ENCODE measurements at regions not wholly inside any gene's neighbourhood (a gene's known extent, or its start where the extent isn't known, plus 50 kb on each side); places are given as distances from the start of the nearest gene placed in this dataset.

- no peak for DNase-seq (ENCODE audit: low spot score)
These were observed 392.9 kb downstream of the IPMK start for GRCh38 chr10:57874810-57875209.

GRCh38 chr10:57867241-57867640 is 400.5 kb downstream of the IPMK start:
- DNase-seq (ENCODE audit: low spot score): no peak

- no peak for DNase-seq (ENCODE audit: low spot score)
These were observed 402.7 kb downstream of the IPMK start for GRCh38 chr10:57864765-57865680.

GRCh38 chr10:57849691-57850357 is 417.9 kb downstream of the IPMK start:
- DNase-seq (ENCODE audit: low spot score): no peak

GRCh38 chr10:57846307-57847065 is 421.2 kb downstream of the IPMK start:
- DNase-seq (ENCODE audit: low spot score): no peak

- DNase-seq (ENCODE audit: low spot score): no peak
These were observed 423.2 kb downstream of the IPMK start for GRCh38 chr10:57844387-57844998.

GRCh38 chr10:57830877-57831560 is 436.7 kb downstream of the IPMK start:
- no peak for DNase-seq (ENCODE audit: low spot score)

GRCh38 chr10:57825015-57825414 is 442.7 kb downstream of the IPMK start:
- no peak for DNase-seq (ENCODE audit: low spot score)

GRCh38 chr10:57823398-57823797 is 444.3 kb downstream of the IPMK start:
- DNase-seq (ENCODE audit: low spot score): no peak

GRCh38 chr10:57822965-57823364 is 444.7 kb downstream of the IPMK start:
- DNase-seq (ENCODE audit: low spot score): no peak

GRCh38 chr10:57818522-57818921 is 449.2 kb downstream of the IPMK start:
- DNase-seq (ENCODE audit: low spot score): no peak

- DNase-seq (ENCODE audit: low spot score): no peak
These were observed 450.0 kb downstream of the IPMK start for GRCh38 chr10:57817741-57818140.

GRCh38 chr10:57815949-57816348 is 451.7 kb downstream of the IPMK start:
- DNase-seq (ENCODE audit: low spot score): no peak

- DNase-seq (ENCODE audit: low spot score): no peak
These were observed 457.7 kb downstream of the IPMK start for GRCh38 chr10:57809961-57810360.

GRCh38 chr10:57807906-57808305 is 459.8 kb downstream of the IPMK start:
- DNase-seq (ENCODE audit: low spot score): no peak

GRCh38 chr10:57806675-57807074 is 461.0 kb downstream of the IPMK start:
- no peak for DNase-seq (ENCODE audit: low spot score)

GRCh38 chr10:57799625-57800024 is 468.1 kb downstream of the IPMK start:
- no peak for DNase-seq (ENCODE audit: low spot score)

GRCh38 chr10:57798830-57799229 is 468.9 kb downstream of the IPMK start:
- DNase-seq (ENCODE audit: low spot score): no peak

- DNase-seq (ENCODE audit: low spot score): no peak
These were observed 476.1 kb downstream of the IPMK start for GRCh38 chr10:57791546-57791945.

- no peak for DNase-seq (ENCODE audit: low spot score)
These were observed 477.0 kb downstream of the IPMK start for GRCh38 chr10:57790703-57791102.

- no peak for DNase-seq (ENCODE audit: low spot score)
These were observed 479.6 kb downstream of the IPMK start for GRCh38 chr10:57788117-57788516.
